Loucy (cell line): ENCODE measurements at regions not wholly inside any gene's neighbourhood (a gene's known extent, or its start where the extent isn't known, plus 50 kb on each side); places are given as distances from the start of the nearest gene placed in this dataset.

Source experiments
- CTCF ChIP-seq: fragments of 200-600 bp; sonication (generic); conservative IDR thresholded peaks from 2 replicates; pipeline ENCODE4 v1.5.1; 2014; ENCODE audit warnings: mild to moderate bottlenecking, antibody characterized with exemption, low read length
- EZH2phosphoT487 ChIP-seq: fragments of 200-600 bp; IDR thresholded peaks from 2 replicates; pipeline ENCODE4 v1.6.1; 2018; ENCODE audit warnings: antibody characterized with exemption, mild to moderate bottlenecking, moderate library complexity, borderline replicate concordance

- TF ChIP-seq CTCF: no peak
- TF ChIP-seq EZH2phosphoT487: no peak
Measured at GRCh38 chr2:117523711-117524238, 290.7 kb upstream of the DDX18 start.
